Right cardiac atrium (tissue), 5 donors: ENCODE measurements at regions not wholly inside any gene's neighbourhood (a gene's known extent, or its start where the extent isn't known, plus 50 kb on each side); places are given as distances from the start of the nearest gene placed in this dataset.

ENCODE experiments used
- ATAC-seq, 2 donors: fragments of 200-7000 bp; cut with Tn5 transposase; one replicate each; pipeline versions ENCODE4 v1.8.0 to v1.9.1; 2020; ENCODE audit warnings: moderate library complexity in 2 of 2, mild to moderate bottlenecking in 1 of 2
- DNase-seq, 3 donors: peaks; one replicate each; pipeline ENCODE4 v3.0.0-alpha.2; 2020
- H3K27ac ChIP-seq: one replicate; pipeline ENCODE4 v1.5.1; 2013; ENCODE audit warnings: mild to moderate bottlenecking, low read length, control low read depth, moderate library complexity
- H3K27me3 ChIP-seq: one replicate; pipeline ENCODE4 v1.6.1; 2013; ENCODE audit not compliant: control insufficient read depth, insufficient read depth
- H3K4me1 ChIP-seq: one replicate; pipeline ENCODE4 v1.6.1; 2013; ENCODE audit warnings: low read length; ENCODE audit not compliant: control insufficient read depth, insufficient read depth
- H3K4me3 ChIP-seq: one replicate; pipeline ENCODE4 v1.5.1; 2013; ENCODE audit warnings: low read length, control low read depth
- H3K9me3 ChIP-seq: one replicate; pipeline ENCODE4 v1.6.1; 2013; ENCODE audit warnings: low read length; ENCODE audit not compliant: control insufficient read depth
- WGBS: extraction: QIAGEN DNeasy Blood & Tissue Kit; methylation state at CpG from one replicate; pipeline ENCODE4 v1.1.7; 2013; 5-methylcytosine and 5-hydroxymethylcytosine counted together
- intact Hi-C, 4 donors: fragments of 100-400 bp; cut with DNase I; formaldehyde crosslinking; loops; one replicate each; pipeline versions ENCODE4 v1.11.0 to v1.14.0; 2022 to 2023
- donor health status: healthy with polysubstance abuse.
- donor health status: DM: no; HTN: yes; CAD: no.
- donor health status: DM: no; HTN: no; CAD: no.
- donor health status: DM: no; HTN: yes; CAD: no; lungs with severe emphysema.
- donor health status: DM: yes; HTN: yes; CAD: no.

DNA sequence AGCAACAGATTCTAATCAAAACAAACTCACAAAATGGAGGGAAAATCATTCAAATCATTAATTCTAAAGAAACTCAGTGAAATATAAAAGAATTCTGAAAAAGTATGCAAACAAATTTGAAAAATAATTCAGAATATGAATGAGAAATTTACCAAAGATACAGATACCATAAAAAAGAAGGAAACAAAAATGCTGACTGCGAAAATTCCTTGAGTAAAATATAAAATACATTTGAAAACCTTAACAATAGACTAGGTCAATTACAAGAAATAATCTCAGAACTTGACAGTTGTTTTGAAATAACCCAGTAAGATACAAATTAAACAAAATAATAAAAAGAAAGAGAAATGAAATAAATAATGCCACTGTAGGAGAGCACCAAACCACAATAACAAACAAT lies 1289.0 kb downstream of the SLITRK1 start:
- intact Hi-C loops = no loop called here

DNA sequence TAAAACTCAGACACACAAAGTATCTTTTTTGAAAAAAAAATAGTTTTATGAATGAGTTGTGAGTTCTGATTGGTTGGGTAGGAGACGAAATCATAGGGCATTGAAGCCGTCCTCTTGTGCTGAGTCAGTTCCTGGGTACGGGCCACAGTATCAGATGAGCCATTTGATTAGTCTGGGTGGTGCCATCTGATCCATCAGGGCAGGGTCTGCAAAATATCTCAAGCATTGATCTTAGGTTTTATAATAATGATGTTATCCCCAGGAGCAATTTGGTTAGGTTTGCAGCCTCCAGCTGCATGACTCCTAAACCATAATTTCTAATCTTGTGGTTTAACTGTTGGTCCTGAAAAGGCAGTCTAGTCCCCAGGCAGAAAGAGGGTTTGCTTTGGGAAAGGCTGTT lies 1310.6 kb downstream of the SLITRK1 start:
- Histone ChIP-seq H3K4me1 (no peaks in the 10 kb centered on the region), H3K27me3 (no peaks in the 10 kb centered on the region), H3K9me3 (no peaks in the 10 kb centered on the region), H3K4me3 (no peak overlapping the region), H3K27ac (no peak overlapping the region)
- intact Hi-C loops = no loop called here
- DNase-seq (no peak), ATAC-seq (no peak)
- WGBS = 52% methylated on average over 3 of the region's 3 CpGs

More for the DNA sequence above, 1289.0 kb downstream of the SLITRK1 start:
- no peaks in the 10 kb centered on the region for H3K27me3 ChIP-seq
- 76% methylated on average over 1 of the region's 1 CpG for WGBS
- no peak overlapping the region for H3K27ac ChIP-seq
- DNase-seq (no peak), ATAC-seq (no peak)
- no peaks in the 10 kb centered on the region for H3K9me3 ChIP-seq
- H3K4me3 ChIP-seq = no peak overlapping the region
- no peaks in the 10 kb centered on the region for H3K4me1 ChIP-seq

DNA sequence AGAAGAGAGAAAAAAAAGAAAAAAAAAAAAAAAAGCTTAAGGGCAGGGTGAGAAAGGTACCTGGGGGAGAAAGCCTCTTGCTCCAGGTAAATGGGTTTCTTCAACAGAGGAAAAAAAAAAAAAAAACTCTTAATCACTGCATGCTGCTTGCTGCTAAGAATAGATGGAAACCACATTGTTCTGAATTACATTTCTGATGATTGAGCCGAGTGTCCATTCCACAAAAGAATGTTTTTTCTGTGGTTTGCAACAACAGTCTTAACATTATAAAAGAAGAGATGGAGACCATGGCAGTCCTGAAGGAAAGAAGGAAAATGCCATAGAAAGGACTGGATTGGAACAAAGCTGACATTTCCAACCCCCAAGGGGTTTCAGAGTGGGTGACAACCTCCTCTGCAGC lies 1312.7 kb downstream of the SLITRK1 start:
- Histone ChIP-seq H3K4me3 (no peak overlapping the region), H3K27ac (no peak overlapping the region), H3K9me3 (no peaks in the 10 kb centered on the region), H3K27me3 (no peaks in the 10 kb centered on the region), H3K4me1 (no peaks in the 10 kb centered on the region)
- intact Hi-C loops = no loop called here
- no peak for ATAC-seq
- no peak for DNase-seq
- 74% methylated on average over 1 of the region's 1 CpG for WGBS

DNA sequence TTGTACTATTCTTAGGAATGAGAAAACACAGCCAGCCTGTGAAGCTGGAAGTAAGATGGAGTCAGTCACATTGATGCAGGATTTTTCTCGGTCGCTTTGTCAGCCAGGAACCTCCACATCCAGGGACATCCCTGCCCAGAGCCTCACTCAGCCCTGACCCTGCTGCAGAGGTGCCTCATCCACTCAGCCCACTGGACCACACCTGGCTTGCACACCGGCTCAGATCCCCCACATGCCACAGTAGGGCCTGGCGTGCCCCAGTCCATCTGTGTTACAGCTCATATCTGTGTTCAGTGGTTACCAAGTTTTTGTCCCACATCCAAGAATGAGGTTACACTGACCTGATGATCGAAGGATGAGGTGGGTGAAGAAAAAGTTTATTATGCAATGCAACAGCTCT lies 1315.4 kb downstream of the SLITRK1 start:
- intact Hi-C loops = no loop called here
- Histone ChIP-seq H3K27me3 (no peaks in the 10 kb centered on the region), H3K4me3 (no peak overlapping the region), H3K27ac (no peak overlapping the region), H3K4me1 (no peaks in the 10 kb centered on the region), H3K9me3 (no peaks in the 10 kb centered on the region)
- WGBS = 80% methylated on average over 5 of the region's 5 CpGs
- no peak for ATAC-seq
- peak in 1 of 3 donors; percentile 18 for DNase-seq

DNA sequence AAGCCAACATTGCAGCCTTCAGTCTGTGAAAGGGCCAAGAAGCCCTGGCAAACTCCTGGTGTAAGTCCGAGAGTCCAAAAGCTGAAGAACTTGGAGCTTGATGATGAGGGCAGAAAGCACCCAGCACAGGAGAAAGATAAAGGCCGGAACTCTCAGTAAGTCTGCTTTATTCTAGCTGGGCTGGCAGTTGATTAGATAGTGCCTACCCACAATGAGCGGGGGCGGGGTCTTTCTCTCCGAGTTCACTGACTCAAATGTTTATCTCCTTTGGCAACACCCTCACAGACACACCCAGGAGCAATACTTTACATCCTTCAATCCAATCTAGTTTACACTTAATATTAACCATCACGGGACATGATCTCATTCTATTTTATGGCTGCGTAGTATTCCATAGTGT lies 1317.1 kb downstream of the SLITRK1 start:
- DNase-seq (no peak), ATAC-seq (no peak)
- intact Hi-C loops = no loop called here
- WGBS = 55% methylated on average over 7 of the region's 7 CpGs
- no peak overlapping the region for H3K27ac ChIP-seq
- no peaks in the 10 kb centered on the region for H3K4me1 ChIP-seq
- H3K27me3 ChIP-seq = no peaks in the 10 kb centered on the region
- H3K4me3 ChIP-seq = no peak overlapping the region
- no peaks in the 10 kb centered on the region for H3K9me3 ChIP-seq

DNA sequence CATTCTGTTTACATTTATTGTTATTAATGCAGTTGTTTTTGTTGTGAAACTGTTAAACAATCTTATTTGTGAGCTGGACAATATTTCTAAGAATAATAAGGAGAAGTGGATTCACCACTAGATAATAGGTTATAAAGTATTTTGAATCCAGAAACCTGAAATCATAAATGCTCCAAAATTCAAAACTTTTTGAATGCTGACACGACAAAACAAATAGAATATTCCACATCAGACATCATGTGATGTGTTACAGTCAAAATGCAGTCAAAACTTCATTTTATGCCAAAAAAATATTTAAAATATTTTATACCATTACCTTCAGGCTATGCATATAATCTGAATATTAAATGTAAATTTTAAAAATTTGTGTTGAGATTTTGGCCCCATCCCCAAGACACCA lies 1321.4 kb downstream of the SLITRK1 start:
- no peaks in the 10 kb centered on the region for H3K9me3 ChIP-seq
- WGBS = 77% methylated on average over 1 of the region's 1 CpG
- H3K27me3 ChIP-seq = no peaks in the 10 kb centered on the region
- ATAC-seq = no peak
- H3K4me3 ChIP-seq = no peak overlapping the region
- no peaks in the 10 kb centered on the region for H3K4me1 ChIP-seq
- DNase-seq = no peak
- intact Hi-C loops = no loop called here
- H3K27ac ChIP-seq = no peak overlapping the region

DNA sequence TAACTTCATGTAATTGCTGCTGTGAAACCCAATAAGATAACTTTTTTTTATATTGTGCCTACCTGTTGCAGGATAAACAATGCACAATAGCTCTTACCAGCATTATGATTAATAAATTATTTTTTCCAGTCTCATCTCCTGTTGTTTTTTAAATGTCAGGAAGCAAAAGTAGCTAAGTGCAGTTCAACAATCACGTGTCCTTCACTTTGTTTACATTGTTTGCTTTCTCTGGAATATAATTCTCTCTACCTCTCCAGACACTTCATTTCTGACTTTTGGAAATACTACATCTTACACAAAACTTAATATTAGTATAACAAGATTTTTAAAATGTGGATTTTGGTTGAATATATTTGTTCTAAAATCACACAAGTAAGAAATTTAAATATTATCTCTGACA lies 1359.4 kb downstream of the SLITRK1 start:
- Histone ChIP-seq H3K27ac (no peak overlapping the region), H3K4me1 (no peaks in the 10 kb centered on the region), H3K4me3 (no peak overlapping the region), H3K9me3 (no peaks in the 10 kb centered on the region), H3K27me3 (no peaks in the 10 kb centered on the region)
- ATAC-seq = no peak
- no peak for DNase-seq
- intact Hi-C loops = no loop called here
- 36% methylated on average over 1 of the region's 1 CpG for WGBS

DNA sequence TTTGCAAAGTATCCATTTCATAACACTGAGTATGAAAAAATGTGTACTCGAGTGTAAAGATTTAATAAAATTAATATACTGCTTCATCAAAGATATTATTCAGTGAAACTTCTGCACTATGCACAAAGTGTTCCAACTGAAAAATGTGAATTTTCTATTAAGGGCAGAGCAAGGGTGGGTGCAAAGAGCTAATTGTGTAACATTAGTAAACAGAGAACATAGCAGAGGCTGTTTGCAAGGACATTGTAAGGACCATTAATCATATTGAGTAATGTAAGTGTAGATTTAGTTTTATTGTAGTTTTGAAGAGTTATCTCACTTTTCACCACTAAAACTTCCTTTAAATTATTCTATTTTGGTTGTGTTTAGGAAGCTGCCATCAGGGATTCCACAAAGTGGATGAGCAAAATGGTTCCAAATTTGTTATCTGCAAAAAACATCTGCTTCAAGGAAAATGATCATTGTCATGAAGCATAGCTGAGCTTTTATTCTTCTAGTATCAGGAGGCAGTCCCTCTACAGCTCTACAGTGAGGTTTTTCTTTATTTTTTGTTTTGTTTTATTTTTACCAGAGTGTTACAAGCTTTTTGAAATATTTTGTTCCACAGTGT lies 1375.4 kb downstream of the SLITRK1 start:
- ATAC-seq (no peak), DNase-seq (no peak)
- Histone ChIP-seq H3K9me3 (no peaks in the 10 kb centered on the region), H3K4me1 (no peaks in the 10 kb centered on the region), H3K4me3 (no peak overlapping the region), H3K27me3 (no peaks in the 10 kb centered on the region), H3K27ac (no peak overlapping the region)
- WGBS = 63% methylated on average over 1 of the region's 1 CpG
- intact Hi-C loops = no loop called here

DNA sequence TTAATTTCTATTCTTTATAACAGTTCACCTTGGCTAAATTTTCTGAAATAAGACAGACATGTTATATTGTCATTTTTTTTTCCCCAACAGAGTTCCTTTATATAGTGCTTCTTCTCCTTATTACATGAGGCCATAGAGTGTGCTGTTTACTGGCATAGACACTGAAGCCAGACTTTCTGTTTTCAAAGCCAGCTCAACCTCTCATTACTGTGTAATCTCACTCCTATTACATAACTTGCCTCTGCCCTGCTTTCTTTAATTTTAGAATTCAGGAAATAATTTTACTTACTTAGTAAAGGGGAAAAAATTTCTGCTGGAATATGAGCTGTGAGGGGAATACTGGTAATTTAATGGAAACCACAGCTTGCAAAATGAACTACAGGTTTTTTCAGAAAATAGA lies 1380.4 kb downstream of the SLITRK1 start:
- Histone ChIP-seq H3K4me1 (no peaks in the 10 kb centered on the region), H3K27me3 (no peaks in the 10 kb centered on the region), H3K4me3 (no peak overlapping the region), H3K27ac (no peak overlapping the region), H3K9me3 (no peaks in the 10 kb centered on the region)
- no peak for ATAC-seq
- intact Hi-C loops = no loop called here
- DNase-seq = no peak

DNA sequence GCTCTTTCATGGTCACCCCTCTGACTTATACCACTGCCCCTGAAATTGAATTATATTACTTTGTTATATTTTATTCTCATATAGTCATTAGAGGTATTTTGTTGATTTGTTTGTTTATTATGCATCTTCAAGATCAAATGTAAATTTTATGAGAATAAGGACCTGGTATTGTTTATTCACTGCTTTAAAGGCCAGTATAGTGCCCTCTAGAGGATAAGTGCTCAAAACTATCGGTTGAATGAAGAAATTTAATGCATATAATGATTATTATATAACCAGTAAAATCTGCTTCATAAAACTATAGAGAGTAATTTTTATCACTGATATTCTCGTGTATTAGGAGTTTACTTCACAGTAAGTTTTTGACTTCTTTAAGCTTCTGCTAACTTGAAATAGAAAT lies 1401.9 kb downstream of the SLITRK1 start:
- Histone ChIP-seq H3K9me3 (no peaks in the 10 kb centered on the region), H3K27me3 (no peaks in the 10 kb centered on the region), H3K4me3 (no peak overlapping the region), H3K27ac (no peak overlapping the region), H3K4me1 (no peaks in the 10 kb centered on the region)
- WGBS = 36% methylated on average over 2 of the region's 2 CpGs
- DNase-seq = no peak
- ATAC-seq = no peak
- intact Hi-C loops = no loop called here

DNA sequence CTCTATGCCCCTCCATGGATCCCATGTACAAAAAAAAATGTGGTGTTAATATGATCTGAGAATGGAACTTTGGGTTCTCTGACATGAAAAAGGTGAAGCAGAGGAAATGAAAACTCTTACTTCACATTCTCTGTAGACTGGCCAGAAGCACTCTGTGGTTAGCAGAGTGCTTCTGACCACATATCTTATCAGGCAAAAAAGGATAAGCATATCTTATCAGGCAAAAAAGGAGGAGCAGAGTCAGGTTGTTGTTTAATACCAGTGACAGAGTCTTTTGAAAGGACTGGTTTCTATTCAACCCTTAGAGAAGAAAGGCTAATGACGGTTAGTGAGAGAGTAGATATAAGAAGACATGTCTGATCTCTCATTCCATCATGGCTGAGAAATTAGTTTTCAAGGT lies 1404.8 kb downstream of the SLITRK1 start:
- intact Hi-C loops = no loop called here
- no peaks in the 10 kb centered on the region for H3K9me3 ChIP-seq
- no peak overlapping the region for H3K27ac ChIP-seq
- H3K27me3 ChIP-seq = no peaks in the 10 kb centered on the region
- DNase-seq = no peak
- 48% methylated on average over 1 of the region's 1 CpG for WGBS
- ATAC-seq = no peak
- H3K4me3 ChIP-seq = no peak overlapping the region
- no peaks in the 10 kb centered on the region for H3K4me1 ChIP-seq

DNA sequence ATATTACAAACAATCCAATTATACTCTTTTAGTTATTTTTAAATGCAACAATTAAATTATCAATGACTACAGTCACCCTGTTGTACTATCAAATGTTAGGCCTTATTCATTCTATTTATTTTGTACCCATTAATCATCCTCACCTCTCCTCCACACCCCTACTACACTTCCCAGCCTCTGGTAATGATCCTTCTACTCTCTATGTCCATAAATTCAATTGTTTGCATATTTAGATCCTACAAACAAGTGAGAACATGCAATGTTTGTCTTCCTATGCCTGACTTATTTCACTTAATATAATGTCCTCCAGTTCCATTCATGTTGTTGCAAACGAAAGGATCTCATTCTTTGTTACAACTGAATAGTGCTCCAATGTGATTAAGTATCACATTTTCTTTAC lies 1414.6 kb downstream of the SLITRK1 start:
- 58% methylated on average over 1 of the region's 1 CpG for WGBS

More for the DNA sequence above, 1414.6 kb downstream of the SLITRK1 start:
- no peaks in the 10 kb centered on the region for H3K27me3 ChIP-seq
- no peak overlapping the region for H3K27ac ChIP-seq
- intact Hi-C loops = no loop called here
- no peaks in the 10 kb centered on the region for H3K4me1 ChIP-seq
- H3K4me3 ChIP-seq = no peak overlapping the region
- no peak for DNase-seq
- H3K9me3 ChIP-seq = no peaks in the 10 kb centered on the region
- ATAC-seq = no peak
